ENCODE measurements at regions not wholly inside any gene's neighbourhood (a gene's known extent, or its start where the extent isn't known, plus 50 kb on each side); places are given as distances from the start of the nearest gene placed in this dataset.
"Not testable (repeated sequence)": the region's sequence is repeated elsewhere in the genome, so short reads cannot be mapped to it uniquely, and the experiment has no call there.

GRCh38 chr12:84463741-84464495 lies 448.7 kb downstream of the SLC6A15 start:
- Histone ChIP-seq H3K4me3 (no peak overlapping the region), H3K9me3 (no peaks in the 10 kb centered on the region), H3K27ac (no peak overlapping the region), H3K4me1 (no peaks in the 10 kb centered on the region), H3K36me3 (no peaks in the 10 kb centered on the region), H3K27me3 (no peaks in the 10 kb centered on the region)
- no peak for TF ChIP-seq EP300 (IDR thresholded peaks at IDR 0.05)
- TF ChIP-seq CTCF (IDR thresholded peaks at IDR 0.05): no peak
- TF ChIP-seq POLR2A (IDR thresholded peaks at IDR 0.05): no peak
- 41 to 52% methylated on average over 2 of the region's 2 CpGs for WGBS, 2 donors
- DNase-seq (ENCODE audit: low spot score in 2 of 2): no peak

GRCh38 chr12:84455598-84455997 lies 457.0 kb downstream of the SLC6A15 start:
- H3K36me3 ChIP-seq: no peaks in the 10 kb centered on the region
- WGBS, 2 donors: 44 to 55% methylated on average over 2 of the region's 2 CpGs
- TF ChIP-seq CTCF (IDR thresholded peaks at IDR 0.05): no peak
- no peak for TF ChIP-seq EP300 (IDR thresholded peaks at IDR 0.05)
- H3K9me3 ChIP-seq: no peaks in the 10 kb centered on the region
- H3K4me1 ChIP-seq: no peaks in the 10 kb centered on the region
- H3K27ac ChIP-seq: no peak overlapping the region
- H3K4me3 ChIP-seq: no peak overlapping the region
- H3K27me3 ChIP-seq: no peaks in the 10 kb centered on the region
- DNase-seq (ENCODE audit: low spot score in 2 of 2): no peak

- not testable (repeated sequence) for DNase-seq (ENCODE audit: low spot score in 2 of 2); H3K36me3 ChIP-seq; H3K4me3 ChIP-seq; H3K9me3 ChIP-seq; H3K27ac ChIP-seq; H3K4me1 ChIP-seq; H3K27me3 ChIP-seq
- 98 to 100% methylated on average over 3 of the region's 3 CpGs for WGBS, 2 donors
Measured at GRCh38 chr12:84446478-84446877, 466.1 kb downstream of the SLC6A15 start.

- WGBS, 2 donors: 7 to 84% methylated on average over 1 of the region's 1 CpG
Measured at GRCh38 chr12:84436134-84436533, 476.5 kb downstream of the SLC6A15 start.

GRCh38 chr12:84435682-84436081 lies 476.9 kb downstream of the SLC6A15 start:
- no peak for TF ChIP-seq EP300 (IDR thresholded peaks at IDR 0.05)
- TF ChIP-seq CTCF (IDR thresholded peaks at IDR 0.05): no peak
- no peak for TF ChIP-seq POLR2A (IDR thresholded peaks at IDR 0.05)
- no peak for DNase-seq (ENCODE audit: low spot score in 2 of 2)
- Histone ChIP-seq H3K4me1 (no peaks in the 10 kb centered on the region), H3K4me3 (no peak overlapping the region), H3K36me3 (no peaks in the 10 kb centered on the region), H3K27me3 (no peaks in the 10 kb centered on the region), H3K9me3 (no peaks in the 10 kb centered on the region), H3K27ac (no peak overlapping the region)
- WGBS, 2 donors: 76 to 83% methylated on average over 2 of the region's 2 CpGs

More at GRCh38 chr12:84436134-84436533, 476.5 kb downstream of the SLC6A15 start:
- Histone ChIP-seq H3K36me3 (no peaks in the 10 kb centered on the region), H3K27ac (no peak overlapping the region), H3K9me3 (no peaks in the 10 kb centered on the region), H3K4me3 (no peak overlapping the region), H3K4me1 (no peaks in the 10 kb centered on the region), H3K27me3 (no peaks in the 10 kb centered on the region)
- TF ChIP-seq CTCF (IDR thresholded peaks at IDR 0.05) (no peak), POLR2A (IDR thresholded peaks at IDR 0.05) (no peak), EP300 (IDR thresholded peaks at IDR 0.05) (no peak)
- no peak for DNase-seq (ENCODE audit: low spot score in 2 of 2)
